Keratinocyte (primary cell): ENCODE measurements at regions not wholly inside any gene's neighbourhood (a gene's known extent, or its start where the extent isn't known, plus 50 kb on each side); places are given as distances from the start of the nearest gene placed in this dataset.

Experiments used
- DNase-seq: peaks from one replicate; pipeline ENCODE4 v3.0.0-alpha.2; 2011; ENCODE audit warnings: low read depth, missing footprints, low spot score
- FAIRE-seq: peaks from 2 replicates; lab custom pipeline; 2011; peaks lifted over from hg19 to GRCh38; lab: Jason Lieb, UNC
- H2AFZ ChIP-seq: 2 replicates; pipeline ENCODE4 v1.6.0; 2012; ENCODE audit warnings: low read length, control low read depth, inconsistent platforms; ENCODE audit not compliant: control insufficient read depth
- H3K27ac ChIP-seq: 2 replicates; pipeline ENCODE4 v1.5.1; 2011; ENCODE audit warnings: low read length; ENCODE audit not compliant: control insufficient read depth, insufficient read depth
- H3K27me3 ChIP-seq: 3 replicates; pipeline ENCODE4 v1.6.0; 2011; ENCODE audit warnings: low read length; ENCODE audit not compliant: control insufficient read depth, insufficient read depth; ENCODE audit errors: extremely low read depth
- H3K36me3 ChIP-seq, 2 experiments: 2 replicates in 1 of 2; 3 replicates in 1 of 2; pipeline ENCODE4 v1.5.1; 2011; ENCODE audit warnings: low read length in 2 of 2, mild to moderate bottlenecking in 1 of 2; ENCODE audit not compliant: control insufficient read depth in 2 of 2, insufficient read depth in 2 of 2; ENCODE audit errors: extremely low read depth in 1 of 2
- H3K4me1 ChIP-seq: 3 replicates; pipeline ENCODE4 v1.5.1; 2011; ENCODE audit warnings: low read length; ENCODE audit not compliant: control insufficient read depth, insufficient read depth; ENCODE audit errors: extremely low read depth
- H3K4me2 ChIP-seq: 3 replicates; pipeline ENCODE4 v1.6.0; 2011; ENCODE audit warnings: low read depth, low read length; ENCODE audit not compliant: control insufficient read depth, insufficient read depth; ENCODE audit errors: extremely low read depth
- H3K4me3 ChIP-seq, 3 experiments: fragments of 200-600 bp in 1 of 3; sonication (generic) in 1 of 3; 2 replicates in 2 of 3; 3 replicates in 1 of 3; pipeline ENCODE4 v1.5.1; 2011 to 2016; ENCODE audit warnings: low read length in 3 of 3, mild to moderate bottlenecking in 3 of 3, control low read depth in 2 of 3, inconsistent platforms in 1 of 3, low read depth in 1 of 3, mixed read lengths in 1 of 3, mixed run types in 1 of 3, moderate library complexity in 1 of 3; ENCODE audit not compliant: control insufficient read depth in 2 of 3, insufficient read depth in 2 of 3; ENCODE audit errors: extremely low read depth in 1 of 3
- H3K79me2 ChIP-seq: 2 replicates; pipeline ENCODE4 v1.6.0; 2012; ENCODE audit warnings: low read length; ENCODE audit not compliant: control insufficient read depth, insufficient read depth
- H3K9ac ChIP-seq: 3 replicates; pipeline ENCODE4 v1.6.0; 2011; ENCODE audit warnings: low read length; ENCODE audit not compliant: control insufficient read depth, insufficient read depth; ENCODE audit errors: extremely low read depth
- H3K9me1 ChIP-seq: 3 replicates; pipeline ENCODE4 v1.6.0; 2011; ENCODE audit warnings: low read length; ENCODE audit not compliant: control insufficient read depth, insufficient read depth; ENCODE audit errors: extremely low read depth
- H3K9me3 ChIP-seq: 2 replicates; pipeline ENCODE4 v1.5.1; 2012; ENCODE audit warnings: low read depth, low read length; ENCODE audit not compliant: control insufficient read depth
- H4K20me1 ChIP-seq: 3 replicates; pipeline ENCODE4 v1.6.0; 2011; ENCODE audit warnings: low read length; ENCODE audit not compliant: control insufficient read depth, insufficient read depth; ENCODE audit errors: extremely low read depth
- EZH2 ChIP-seq: IDR thresholded peaks from one replicate; pipeline ENCODE4 v1.6.1; 2012; ENCODE audit warnings: inconsistent platforms, mild to moderate bottlenecking, low read length, moderate library complexity
- dilution Hi-C: fragments of 300-500 bp; cut with MboI; formaldehyde crosslinking; loops from one replicate; pipeline ENCODE4 v1.7.0; 2020; ENCODE audit warnings: low sequenced_read_pairs; ENCODE audit not compliant: extremely low pct_ligation_motif_present
- TF ChIP-seq, protein P1 (sequence below), 3 experiments: IDR thresholded peaks in 1 of 3; conservative IDR thresholded peaks in 1 of 3; optimal IDR thresholded peaks in 1 of 3; 2 replicates in 2 of 3; 3 replicates in 1 of 3; pipeline versions ENCODE3 to v1.5.1; 2011; ENCODE audit warnings: low read length in 3 of 3, mild to moderate bottlenecking in 3 of 3, moderate library complexity in 2 of 3, control low read depth in 1 of 3, inconsistent platforms in 1 of 3; ENCODE audit not compliant: insufficient read depth in 2 of 3; ENCODE audit errors: extremely low read depth in 1 of 3

DNA sequence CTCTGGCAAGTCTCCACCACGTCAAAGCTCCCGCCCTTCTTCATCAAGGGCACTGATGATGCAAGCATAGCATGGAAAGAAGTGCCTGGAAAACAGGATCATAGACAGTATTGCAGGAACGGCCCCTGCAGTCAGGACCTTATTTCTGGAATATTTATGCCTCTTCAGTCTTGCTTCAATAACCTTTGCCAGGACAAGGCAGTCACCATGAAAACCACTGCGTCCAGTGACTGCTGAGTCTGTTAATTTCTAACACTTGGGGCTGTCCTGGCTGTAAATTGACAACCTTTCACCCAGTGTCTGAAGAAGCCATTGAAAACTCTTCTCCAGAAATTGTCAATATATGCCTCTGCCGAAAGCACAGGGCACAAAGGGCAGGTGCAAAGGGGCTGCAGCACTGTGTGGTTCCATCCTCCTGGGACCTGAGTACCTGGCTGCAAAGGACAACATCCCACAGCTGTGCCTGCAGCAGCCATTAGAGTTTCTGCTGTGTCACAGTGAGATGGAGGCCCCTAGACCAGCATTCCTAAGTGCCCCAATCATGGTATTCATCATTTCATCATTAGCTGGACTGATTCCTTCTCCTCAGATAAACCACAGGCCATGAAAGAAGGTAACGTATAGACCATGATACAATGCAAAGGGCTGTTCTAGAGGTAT, 819.6 kb downstream of the RNF144A start:
- TF ChIP-seq EZH2 = no peak
- TF ChIP-seq, protein P1, sequence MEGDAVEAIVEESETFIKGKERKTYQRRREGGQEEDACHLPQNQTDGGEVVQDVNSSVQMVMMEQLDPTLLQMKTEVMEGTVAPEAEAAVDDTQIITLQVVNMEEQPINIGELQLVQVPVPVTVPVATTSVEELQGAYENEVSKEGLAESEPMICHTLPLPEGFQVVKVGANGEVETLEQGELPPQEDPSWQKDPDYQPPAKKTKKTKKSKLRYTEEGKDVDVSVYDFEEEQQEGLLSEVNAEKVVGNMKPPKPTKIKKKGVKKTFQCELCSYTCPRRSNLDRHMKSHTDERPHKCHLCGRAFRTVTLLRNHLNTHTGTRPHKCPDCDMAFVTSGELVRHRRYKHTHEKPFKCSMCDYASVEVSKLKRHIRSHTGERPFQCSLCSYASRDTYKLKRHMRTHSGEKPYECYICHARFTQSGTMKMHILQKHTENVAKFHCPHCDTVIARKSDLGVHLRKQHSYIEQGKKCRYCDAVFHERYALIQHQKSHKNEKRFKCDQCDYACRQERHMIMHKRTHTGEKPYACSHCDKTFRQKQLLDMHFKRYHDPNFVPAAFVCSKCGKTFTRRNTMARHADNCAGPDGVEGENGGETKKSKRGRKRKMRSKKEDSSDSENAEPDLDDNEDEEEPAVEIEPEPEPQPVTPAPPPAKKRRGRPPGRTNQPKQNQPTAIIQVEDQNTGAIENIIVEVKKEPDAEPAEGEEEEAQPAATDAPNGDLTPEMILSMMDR (optimal IDR thresholded peaks at IDR 0.05 in 1 of 3, IDR thresholded peaks at IDR 0.05 in 1 of 3, conservative IDR thresholded peaks at IDR 0.05 in 1 of 3; ENCODE audit: extremely low read depth in 1 of 3, insufficient read depth in 2 of 3, low read length in 3 of 3) = no peak
- Histone ChIP-seq H3K27ac (no peak overlapping the region), H2AFZ (peak overlapping the region; percentile 32), H3K9me3 (no peaks in the 10 kb centered on the region), H3K4me2 (no peak overlapping the region), H3K36me3 (no peaks in the 10 kb centered on the region), H3K79me2 (no peaks in the 10 kb centered on the region), H3K4me3 (no peak overlapping the region), H3K9ac (no peak overlapping the region), H3K9me1 (no peaks in the 10 kb centered on the region), H4K20me1 (no peaks in the 10 kb centered on the region), H3K4me1 (no peaks in the 10 kb centered on the region), H3K27me3 (no peaks in the 10 kb centered on the region)
- dilution Hi-C loops = no loop called here
- DNase-seq (no peak), FAIRE-seq (peak; percentile 34)

DNA sequence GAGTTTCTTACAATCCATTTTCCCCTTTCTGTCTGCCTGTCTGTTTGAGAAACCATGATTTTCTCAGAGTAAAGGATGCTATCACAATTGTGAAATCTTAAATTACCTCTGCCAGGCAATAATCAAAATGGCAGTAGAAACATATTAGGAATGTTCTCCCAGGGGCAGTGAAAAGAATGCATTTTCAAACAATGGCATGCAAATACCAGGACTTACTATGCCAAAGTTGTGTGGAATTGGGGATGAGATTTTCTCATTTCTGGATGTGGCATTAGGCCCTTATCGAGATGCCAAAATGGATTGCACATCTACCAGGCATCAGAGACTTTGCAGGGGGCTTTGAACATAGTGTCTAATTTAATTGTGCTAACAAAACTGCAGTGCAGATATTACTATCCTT, 821.4 kb downstream of the RNF144A start:
- no peak overlapping the region for H2AFZ ChIP-seq
- H3K36me3 ChIP-seq = no peaks in the 10 kb centered on the region
- H3K9ac ChIP-seq = no peak overlapping the region
- TF ChIP-seq EZH2 = no peak
- TF ChIP-seq, protein P1 (optimal IDR thresholded peaks at IDR 0.05 in 1 of 3, IDR thresholded peaks at IDR 0.05 in 1 of 3, conservative IDR thresholded peaks at IDR 0.05 in 1 of 3; ENCODE audit: extremely low read depth in 1 of 3, insufficient read depth in 2 of 3, low read length in 3 of 3) = no peak
- H3K27me3 ChIP-seq = no peaks in the 10 kb centered on the region
- no peaks in the 10 kb centered on the region for H4K20me1 ChIP-seq
- H3K4me1 ChIP-seq = no peaks in the 10 kb centered on the region
- H3K79me2 ChIP-seq = no peaks in the 10 kb centered on the region
- FAIRE-seq (no peak), DNase-seq (no peak)
- no peaks in the 10 kb centered on the region for H3K9me1 ChIP-seq
- no peak overlapping the region for H3K4me2 ChIP-seq
- no peak overlapping the region for H3K27ac ChIP-seq
- H3K4me3 ChIP-seq = no peak overlapping the region
- dilution Hi-C loops = no loop called here
- no peaks in the 10 kb centered on the region for H3K9me3 ChIP-seq
